Left lobe of liver (tissue), 2 donors: ENCODE measurements at regions not wholly inside any gene's neighbourhood (a gene's known extent, or its start where the extent isn't known, plus 50 kb on each side); places are given as distances from the start of the nearest gene placed in this dataset.
"Not testable (repeated sequence)": the region's sequence is repeated elsewhere in the genome, so short reads cannot be mapped to it uniquely, and the experiment has no call there.

Source experiments
- ATAC-seq: fragments of 200-7000 bp; cut with Tn5 transposase; one replicate; pipeline ENCODE4 v1.9.1; 2020; ENCODE audit warnings: mild to moderate bottlenecking, moderate library complexity
- DNase-seq: peaks from one replicate; pipeline ENCODE4 v3.0.0-alpha.2; 2020; ENCODE audit warnings: low spot score
- donor health status: DM: no; HTN: no; CAD: no; lungs with moderate emphysema.
- donor health status: DM: no; HTN: yes; CAD: no.

DNA sequence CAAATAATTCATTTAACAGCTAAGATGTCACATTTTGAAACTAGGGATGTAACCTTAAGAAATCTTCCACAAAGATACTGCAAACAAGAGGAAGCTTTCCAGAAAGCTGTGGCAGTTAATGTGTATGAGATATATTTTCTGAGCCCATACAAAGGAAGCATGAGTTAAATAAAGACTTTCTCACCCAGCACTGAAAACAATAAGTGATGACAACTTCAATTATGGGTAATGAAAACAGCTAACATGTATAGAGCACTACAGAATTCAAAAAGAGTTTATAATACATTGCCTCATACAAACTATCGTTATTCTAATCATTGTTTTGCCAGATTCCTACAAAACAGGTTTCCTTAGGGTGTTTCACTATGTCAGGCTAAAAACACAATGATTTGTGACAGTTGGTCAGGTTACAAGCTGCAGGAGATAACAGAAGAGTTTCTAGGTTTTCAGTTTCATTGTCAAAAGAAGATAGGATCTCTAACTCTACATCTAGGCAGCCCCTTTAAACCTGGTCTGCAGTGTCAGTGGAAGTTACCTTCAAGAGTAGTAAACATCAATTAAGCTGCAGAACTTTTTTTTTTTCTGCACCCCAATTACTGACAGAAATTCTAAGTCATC lies 618.1 kb upstream of the ADGRL3 start:
- DNase-seq (no peak), ATAC-seq (no peak)

DNA sequence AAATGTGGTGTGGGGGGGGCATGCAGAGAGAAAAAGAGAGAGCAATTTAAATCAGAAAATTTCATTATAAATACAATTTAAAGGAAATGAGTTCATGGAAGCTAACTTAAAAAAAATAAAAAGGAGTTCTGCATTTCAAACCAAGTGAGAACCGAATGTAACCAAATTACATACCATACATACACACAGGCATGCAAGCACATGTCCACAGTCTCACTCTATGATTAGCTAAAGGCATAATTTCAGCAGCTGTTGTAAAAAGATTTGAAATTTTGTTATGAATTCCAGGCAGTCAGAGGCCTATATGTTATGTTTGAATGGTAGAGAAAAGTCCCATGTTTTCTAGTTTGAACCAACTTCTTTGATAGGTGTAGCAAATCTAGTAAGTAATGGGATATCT lies 611.6 kb upstream of the ADGRL3 start:
- ATAC-seq (no peak), DNase-seq (no peak)

DNA sequence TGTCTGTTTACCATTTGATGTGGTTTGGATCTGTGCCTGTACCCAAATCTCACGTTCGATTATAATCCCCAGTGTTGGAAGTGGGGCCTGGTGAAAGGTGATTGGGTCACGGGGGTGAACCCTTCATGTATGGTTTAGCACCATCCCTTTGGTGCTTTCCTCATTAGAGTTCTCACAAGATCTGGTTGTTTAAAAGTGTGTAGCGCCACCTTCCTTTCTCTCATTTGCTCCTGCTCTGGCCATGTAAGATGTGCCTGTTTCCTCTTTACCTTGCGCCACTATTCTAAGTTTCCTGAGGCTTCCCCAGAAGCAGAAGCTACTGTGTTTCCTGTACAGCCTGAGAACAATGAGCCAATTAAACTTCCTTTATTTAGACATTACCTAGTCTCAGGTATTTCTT lies 610.7 kb upstream of the ADGRL3 start:
- ATAC-seq (no peak), DNase-seq (no peak)

GRCh38 chr4:60590116-60590515 lies 610.0 kb upstream of the ADGRL3 start:
- no peak for DNase-seq
- no peak for ATAC-seq

GRCh38 chr4:60605646-60606354 lies 594.3 kb upstream of the ADGRL3 start:
- ATAC-seq = no peak
- DNase-seq = no peak

DNA sequence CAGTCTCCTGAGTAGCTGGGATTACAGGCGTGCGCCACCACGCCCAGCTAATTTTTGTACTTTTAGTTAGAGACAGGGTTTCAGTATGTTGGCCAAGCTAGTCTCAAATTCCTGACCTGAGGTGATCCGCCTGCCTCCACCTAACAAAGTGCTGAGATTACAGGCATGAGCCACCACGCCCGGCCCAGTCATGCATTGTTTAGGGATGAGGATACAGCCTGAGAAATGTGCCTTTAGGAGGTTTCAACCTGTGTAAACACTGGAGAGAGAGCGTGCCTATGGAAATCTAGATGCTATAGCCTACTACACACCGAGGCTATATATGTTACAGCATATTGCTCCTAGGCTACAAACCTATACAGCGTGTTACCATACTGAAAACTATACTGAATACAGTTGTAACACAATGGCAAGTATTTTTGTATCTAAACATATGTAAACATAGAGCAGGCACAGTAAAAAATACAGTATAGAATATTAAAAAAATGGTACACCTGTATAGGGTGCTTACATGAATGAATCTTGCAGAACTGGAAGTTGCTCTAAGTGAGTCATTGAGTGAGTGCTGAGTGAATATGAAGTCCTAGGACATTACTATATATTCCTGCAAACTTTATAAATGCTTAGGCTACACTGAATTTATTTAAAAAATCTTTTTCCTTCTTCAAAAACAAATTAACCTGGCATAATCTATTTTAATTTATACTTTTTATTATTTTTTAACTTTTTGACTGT lies 588.2 kb upstream of the ADGRL3 start:
- no peak for DNase-seq
- ATAC-seq = no peak

DNA sequence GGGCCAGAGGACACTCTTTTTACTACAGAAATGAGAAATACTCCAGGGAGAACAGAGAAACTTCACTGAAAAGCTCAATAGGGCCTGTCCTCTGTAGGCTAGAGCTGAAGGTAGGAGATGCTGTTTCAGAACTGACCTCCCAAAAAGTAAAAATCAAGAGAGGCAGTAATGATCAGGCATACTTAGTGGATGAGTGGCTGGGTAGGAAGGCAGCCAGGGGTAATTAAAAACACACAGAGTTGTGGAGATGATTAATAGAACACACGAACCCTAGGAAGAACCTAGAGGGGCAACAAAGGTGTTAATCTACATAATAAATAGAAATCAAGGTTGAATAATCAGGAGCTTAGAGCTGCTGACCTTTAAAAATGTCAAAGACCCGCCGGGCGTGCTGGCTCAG lies 582.4 kb upstream of the ADGRL3 start:
- ATAC-seq (no peak), DNase-seq (no peak)

- ATAC-seq (no peak), DNase-seq (no peak)
These were observed 580.4 kb upstream of the ADGRL3 start for GRCh38 chr4:60619531-60620305.

GRCh38 chr4:60637976-60638375 lies 562.1 kb upstream of the ADGRL3 start:
- DNase-seq (no peak), ATAC-seq (no peak)

- DNase-seq (no peak), ATAC-seq (no peak)
These were observed 551.4 kb upstream of the ADGRL3 start for GRCh38 chr4:60648774-60649173.

- ATAC-seq = no peak
- DNase-seq = no peak
These were observed 547.2 kb upstream of the ADGRL3 start for GRCh38 chr4:60652933-60653332.

DNA sequence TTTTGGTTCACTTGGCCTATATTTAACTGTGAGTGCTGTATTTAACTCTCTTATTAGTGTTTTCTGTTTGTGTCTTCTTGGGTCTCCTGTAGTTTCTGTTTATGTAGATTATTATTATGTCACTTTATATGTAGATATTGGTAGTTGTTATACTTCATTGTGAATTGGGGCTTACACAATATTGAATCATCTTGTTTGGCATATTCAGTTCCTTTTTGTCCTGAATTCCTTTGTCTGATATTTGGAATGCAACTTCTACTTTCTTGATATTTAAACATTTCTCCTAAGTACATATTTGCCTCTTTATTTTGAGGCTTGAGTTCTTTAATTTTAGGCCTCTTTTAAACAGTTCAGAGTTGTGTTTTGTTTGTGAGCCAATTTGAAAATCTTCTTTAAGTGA lies 544.8 kb upstream of the ADGRL3 start:
- ATAC-seq = no peak
- no peak for DNase-seq

GRCh38 chr4:60656171-60656570 lies 544.0 kb upstream of the ADGRL3 start:
- ATAC-seq (no peak), DNase-seq (no peak)

- ATAC-seq (no peak), DNase-seq (no peak)
These were observed 543.1 kb upstream of the ADGRL3 start for GRCh38 chr4:60657041-60657440.

- DNase-seq (no peak), ATAC-seq (no peak)
These were observed 542.3 kb upstream of the ADGRL3 start for GRCh38 chr4:60657807-60658206.

GRCh38 chr4:60663769-60664168 lies 536.4 kb upstream of the ADGRL3 start:
- ATAC-seq (no peak), DNase-seq (no peak)

GRCh38 chr4:60682901-60683300 lies 517.2 kb upstream of the ADGRL3 start:
- no peak for DNase-seq
- no peak for ATAC-seq

- ATAC-seq (no peak), DNase-seq (no peak)
These were observed 516.8 kb upstream of the ADGRL3 start for GRCh38 chr4:60683357-60683756.

DNA sequence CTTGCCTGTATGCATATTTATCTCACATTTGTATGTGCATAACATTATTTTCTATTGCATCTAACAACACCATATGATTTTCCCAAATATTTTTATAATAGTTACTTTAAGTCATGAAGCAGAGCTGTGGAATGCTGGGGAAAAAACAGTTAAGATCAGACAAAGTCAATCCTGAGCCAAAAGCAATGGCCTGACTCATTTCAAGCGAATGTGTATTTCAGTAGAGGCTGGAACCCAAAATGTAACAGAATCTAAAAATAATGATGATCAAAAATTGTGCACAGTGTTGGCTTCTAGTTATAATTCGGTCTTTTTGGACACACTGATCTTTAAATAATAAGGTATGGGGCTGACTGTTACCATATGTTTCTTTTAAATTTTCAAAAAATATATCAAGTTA lies 516.2 kb upstream of the ADGRL3 start:
- no peak for ATAC-seq
- no peak for DNase-seq

GRCh38 chr4:60696062-60696461 lies 504.1 kb upstream of the ADGRL3 start:
- ATAC-seq, DNase-seq: not testable (repeated sequence)

GRCh38 chr4:60709061-60709460 lies 491.1 kb upstream of the ADGRL3 start:
- no peak for DNase-seq

More at GRCh38 chr4:60709061-60709460, 491.1 kb upstream of the ADGRL3 start:
- no peak for ATAC-seq
